NCI-H2081 (cell line): ENCODE measurements at regions not wholly inside any gene's neighbourhood (a gene's known extent, or its start where the extent isn't known, plus 50 kb on each side); places are given as distances from the start of the nearest gene placed in this dataset.

Experiments used
- DNase-seq, 2 experiments: peaks; one replicate each; lab custom pipeline; 2025; lab: John Stamatoyannopoulos, UW

GRCh38 chr10:59085711-59086502 lies 90.5 kb upstream of the PHYHIPL start:
- no peak for DNase-seq

GRCh38 chr10:59087486-59087885 lies 89.0 kb upstream of the PHYHIPL start:
- DNase-seq = no peak

- no peak for DNase-seq
Measured at GRCh38 chr10:59088912-59089573, 87.4 kb upstream of the PHYHIPL start.

GRCh38 chr10:59090817-59091622 lies 85.4 kb upstream of the PHYHIPL start:
- DNase-seq = no peak

GRCh38 chr10:59093461-59093860 lies 83.0 kb upstream of the PHYHIPL start:
- peak in 1 of 2 experiments; percentile 2 for DNase-seq

GRCh38 chr10:59096631-59097030 lies 79.8 kb upstream of the PHYHIPL start:
- no peak for DNase-seq

- DNase-seq = no peak
Measured at GRCh38 chr10:59098387-59098786, 78.1 kb upstream of the PHYHIPL start.

- no peak for DNase-seq
Measured at GRCh38 chr10:59098831-59099452, 77.5 kb upstream of the PHYHIPL start.

- DNase-seq = no peak
Measured at GRCh38 chr10:59099481-59099880, 77.0 kb upstream of the PHYHIPL start.

GRCh38 chr10:59102394-59102793 lies 74.0 kb upstream of the PHYHIPL start:
- no peak for DNase-seq

GRCh38 chr10:59104186-59104585 lies 72.3 kb upstream of the PHYHIPL start:
- no peak for DNase-seq

- DNase-seq = no peak
Measured at GRCh38 chr10:59106441-59106840, 70.0 kb upstream of the PHYHIPL start.

GRCh38 chr10:59107147-59107546 lies 69.3 kb upstream of the PHYHIPL start:
- no peak for DNase-seq

- DNase-seq = no peak
Measured at GRCh38 chr10:59108296-59108870, 68.1 kb upstream of the PHYHIPL start.

GRCh38 chr10:59108886-59109288 lies 67.6 kb upstream of the PHYHIPL start:
- no peak for DNase-seq

- no peak for DNase-seq
Measured at GRCh38 chr10:59109826-59110225, 66.6 kb upstream of the PHYHIPL start.

GRCh38 chr10:59124187-59124586 lies 52.3 kb upstream of the PHYHIPL start:
- DNase-seq = no peak

- no peak for DNase-seq
Measured at GRCh38 chr10:59125666-59126065, 50.8 kb upstream of the PHYHIPL start.

GRCh38 chr10:59126261-59126660 lies 50.2 kb upstream of the PHYHIPL start:
- no peak for DNase-seq
